Natural killer cell (primary cell): ENCODE measurements at regions not wholly inside any gene's neighbourhood (a gene's known extent, or its start where the extent isn't known, plus 50 kb on each side); places are given as distances from the start of the nearest gene placed in this dataset.

ENCODE experiments used
- ATAC-seq, 3 donors: fragments of 150-1000 bp in 2 of 3; fragments of 200-7000 bp in 1 of 3; cut with Tn5 transposase; 1 replicate in 1 of 3; 2 replicates in 2 of 3; pipeline ENCODE4 v1.10.0; 2021; ENCODE audit warnings: mild to moderate bottlenecking in 2 of 3, moderate library complexity in 2 of 3
- DNase-seq, 2 donors: peaks; one replicate each; pipeline versions ENCODE4 v3.0.0 to v3.0.0-alpha.2; 2013 to 2021; ENCODE audit warnings: mixed read lengths in 1 of 2
- H3K27ac ChIP-seq: one replicate; pipeline ENCODE4 v1.5.1; 2013; ENCODE audit warnings: mild to moderate bottlenecking, low read length
- H3K27me3 ChIP-seq: one replicate; pipeline ENCODE4 v1.6.1; 2013; ENCODE audit warnings: low read length; ENCODE audit not compliant: control insufficient read depth, insufficient read depth
- H3K36me3 ChIP-seq: one replicate; pipeline ENCODE4 v1.6.1; 2013; ENCODE audit warnings: low read length; ENCODE audit not compliant: control insufficient read depth, insufficient read depth
- H3K4me1 ChIP-seq: one replicate; pipeline ENCODE4 v1.6.1; 2013; ENCODE audit warnings: low read length; ENCODE audit not compliant: control insufficient read depth, insufficient read depth
- H3K4me3 ChIP-seq: one replicate; pipeline ENCODE4 v1.5.1; 2013; ENCODE audit warnings: low read length
- H3K9me3 ChIP-seq: one replicate; pipeline ENCODE4 v1.6.1; 2013; ENCODE audit warnings: low read length; ENCODE audit not compliant: control insufficient read depth, insufficient read depth
- H3K27ac Mint-ChIP-seq, 2 donors: one replicate each; pipeline ENCODE4 v1.8.0; 2022; ENCODE audit warnings: mild to moderate bottlenecking in 2 of 2, mixed read lengths in 2 of 2, moderate library complexity in 1 of 2
- H3K27me3 Mint-ChIP-seq, 2 donors: one replicate each; pipeline ENCODE4 v1.8.0; 2022; ENCODE audit warnings: low read depth in 2 of 2, mixed read lengths in 2 of 2
- H3K36me3 Mint-ChIP-seq: one replicate; pipeline ENCODE4 v1.8.0; 2022; ENCODE audit warnings: mixed read lengths
- H3K4me1 Mint-ChIP-seq, 2 donors: one replicate each; pipeline ENCODE4 v1.8.0; 2022; ENCODE audit warnings: mixed read lengths in 2 of 2
- H3K4me3 Mint-ChIP-seq: one replicate; pipeline ENCODE4 v1.8.0; 2022; ENCODE audit warnings: mild to moderate bottlenecking, moderate library complexity, mixed read lengths
- H3K9me3 Mint-ChIP-seq, 2 donors: one replicate each; pipeline ENCODE4 v1.8.0; 2022; ENCODE audit warnings: mixed read lengths in 2 of 2
- CTCF ChIP-seq: fragments of 200-600 bp; IDR thresholded peaks from one replicate; pipeline ENCODE4 v1.8.0; 2022; ENCODE audit warnings: antibody characterized with exemption
- WGBS: methylation state at CpG from one replicate; pipeline ENCODE4 v1.1.7; 2013; ENCODE audit warnings: missing lambda C conversion rate; ENCODE audit not compliant: insufficient coverage; 5-methylcytosine and 5-hydroxymethylcytosine counted together
- intact Hi-C: fragments of 100-400 bp; cut with micrococcal nuclease; formaldehyde crosslinking; loops from one replicate; pipeline ENCODE4 v1.14.2; 2022

DNA sequence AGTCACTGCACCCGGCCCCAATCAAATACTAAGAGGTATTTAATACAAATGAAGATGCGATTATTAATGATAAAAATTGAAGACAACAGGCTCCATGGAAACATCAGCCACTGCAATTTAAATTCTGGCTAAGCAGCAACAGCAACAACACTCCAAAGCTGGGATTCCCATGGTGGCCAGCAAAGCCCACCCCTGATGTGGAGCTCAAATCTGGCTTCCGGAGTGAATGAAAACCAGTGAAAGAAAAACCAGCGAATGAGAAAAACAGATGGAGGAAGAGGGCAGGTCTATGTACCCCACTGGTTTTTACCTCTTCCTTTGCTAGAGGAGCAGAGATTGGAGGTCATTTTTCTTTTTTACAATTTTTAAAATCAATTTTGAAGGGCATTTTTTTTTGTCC, 135.9 kb upstream of the PDE10A start:
- no peaks in the 10 kb centered on the region for H3K36me3 Mint-ChIP-seq
- 98% methylated on average over 4 of the region's 4 CpGs for WGBS
- no peak overlapping the region for H3K27ac ChIP-seq
- peaks cover 0 to 14% of the 10 kb centered on the region in 2 donors for H3K27me3 Mint-ChIP-seq
- no peak overlapping the region for H3K4me3 ChIP-seq
- H3K4me1 ChIP-seq, result no peaks in the 10 kb centered on the region
- no peak for TF ChIP-seq CTCF
- H3K9me3 Mint-ChIP-seq, result no peaks in the 10 kb centered on the region
- H3K36me3 ChIP-seq, result no peaks in the 10 kb centered on the region
- no peaks in the 10 kb centered on the region for H3K4me1 Mint-ChIP-seq
- no peak overlapping the region for H3K4me3 Mint-ChIP-seq
- no peaks in the 10 kb centered on the region for H3K9me3 ChIP-seq
- intact Hi-C loops, result no loop called here
- DNase-seq, result no peak
- ATAC-seq, result no peak
- peaks cover 2% of the 10 kb centered on the region for H3K27me3 ChIP-seq
- no peak overlapping the region for H3K27ac Mint-ChIP-seq

DNA sequence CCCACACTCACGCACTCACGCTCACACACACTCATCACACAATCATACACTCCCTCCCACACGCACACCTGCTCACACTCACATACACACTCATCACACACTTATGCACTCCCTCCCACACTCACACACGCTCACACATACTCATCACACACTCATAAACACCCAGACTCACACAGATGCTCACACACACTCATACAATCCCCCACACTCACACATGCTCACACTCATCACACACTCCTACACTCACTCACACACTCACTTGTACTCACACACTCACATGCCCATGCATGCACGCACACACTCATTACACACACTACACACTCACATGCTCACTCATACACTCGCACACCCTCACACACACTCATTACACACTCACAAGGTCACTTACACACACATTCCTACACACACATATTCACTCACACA, 131.1 kb upstream of the PDE10A start:
- no peak for DNase-seq
- Mint-ChIP-seq H3K36me3 (no peaks in the 10 kb centered on the region), H3K27ac (no peak overlapping the region), H3K9me3 (no peaks in the 10 kb centered on the region), H3K27me3 (no peaks in the 10 kb centered on the region), H3K4me3 (no peak overlapping the region), H3K4me1 (no peaks in the 10 kb centered on the region)
- H3K27ac ChIP-seq, result no peak overlapping the region
- no peaks in the 10 kb centered on the region for H3K36me3 ChIP-seq
- H3K9me3 ChIP-seq, result no peaks in the 10 kb centered on the region
- ATAC-seq, result no peak
- TF ChIP-seq CTCF, result no peak
- WGBS, result 91% methylated on average over 6 of the region's 6 CpGs
- H3K27me3 ChIP-seq, result peaks cover 2% of the 10 kb centered on the region
- H3K4me3 ChIP-seq, result no peak overlapping the region
- no peaks in the 10 kb centered on the region for H3K4me1 ChIP-seq
- intact Hi-C loops, result no loop called here

- no peaks in the 10 kb centered on the region for H3K4me1 ChIP-seq
- H3K4me3 ChIP-seq, result no peak overlapping the region
- peaks cover 0 to 3% of the 10 kb centered on the region in 2 donors for H3K27me3 Mint-ChIP-seq
- no peaks in the 10 kb centered on the region for H3K9me3 ChIP-seq
- intact Hi-C loops, result no loop called here
- H3K27me3 ChIP-seq, result peaks cover 2% of the 10 kb centered on the region
- TF ChIP-seq CTCF, result no peak
- H3K9me3 Mint-ChIP-seq, result no peaks in the 10 kb centered on the region
- no peak overlapping the region for H3K27ac Mint-ChIP-seq
- 89% methylated on average over 8 of the region's 10 CpGs for WGBS
- H3K4me3 Mint-ChIP-seq, result no peak overlapping the region
- no peak overlapping the region for H3K27ac ChIP-seq
- ATAC-seq, result no peak
- H3K36me3 Mint-ChIP-seq, result no peaks in the 10 kb centered on the region
- no peaks in the 10 kb centered on the region for H3K4me1 Mint-ChIP-seq
- DNase-seq, result no peak
- no peaks in the 10 kb centered on the region for H3K36me3 ChIP-seq
Observed at GRCh38 chr6:165793287-165793825, 130.3 kb upstream of the PDE10A start.

GRCh38 chr6:165791876-165792437, 128.9 kb upstream of the PDE10A start:
- no peak for ATAC-seq
- Histone ChIP-seq H3K9me3 (no peaks in the 10 kb centered on the region), H3K27ac (no peak overlapping the region), H3K27me3 (peaks cover under 1% of the 10 kb centered on the region), H3K4me1 (no peaks in the 10 kb centered on the region), H3K4me3 (no peak overlapping the region), H3K36me3 (no peaks in the 10 kb centered on the region)
- H3K4me1 Mint-ChIP-seq, result no peaks in the 10 kb centered on the region
- DNase-seq, result no peak
- WGBS, result 95% methylated on average over 24 of the region's 24 CpGs
- no peak for TF ChIP-seq CTCF
- no peak overlapping the region for H3K27ac Mint-ChIP-seq
- intact Hi-C loops, result no loop called here
- H3K4me3 Mint-ChIP-seq, result no peak overlapping the region
- H3K36me3 Mint-ChIP-seq, result no peaks in the 10 kb centered on the region
- peaks cover 3 to 7% of the 10 kb centered on the region in 2 donors for H3K27me3 Mint-ChIP-seq
- no peaks in the 10 kb centered on the region for H3K9me3 Mint-ChIP-seq
